ENCODE measurements at regions not wholly inside any gene's neighbourhood (a gene's known extent, or its start where the extent isn't known, plus 50 kb on each side); places are given as distances from the start of the nearest gene placed in this dataset.

GRCh38 chr12:61934564-61934963, 325.6 kb upstream of the USP15 start:
- Histone ChIP-seq H2AK5ac (ENCODE audit: low read length, severe bottlenecking) (no peak overlapping the region), H3K4me3 (ENCODE audit: insufficient read depth in 1 of 2, low read depth in 1 of 2, low read length in 2 of 2) (no peak overlapping the region), H3K9me3 (ENCODE audit: control insufficient read depth, low read length) (peaks cover 3% of the 10 kb centered on the region), H3K36me3 (ENCODE audit: control insufficient read depth in 1 of 2, insufficient read depth in 2 of 2, low read depth in 1 of 2, low read length in 2 of 2) (no peaks in the 10 kb centered on the region), H3K9ac (ENCODE audit: low read length) (no peak overlapping the region), H2BK15ac (ENCODE audit: low read depth, poor library complexity, severe bottlenecking) (no peak overlapping the region), H3K27me3 (ENCODE audit: control insufficient read depth in 1 of 2, insufficient read depth in 1 of 2, low read length in 2 of 2) (no peaks in the 10 kb centered on the region), H3K14ac (ENCODE audit: low read length in 2 of 2) (no peak overlapping the region), H2BK12ac (ENCODE audit: low read length in 2 of 2) (no peak overlapping the region), H3K4me1 (ENCODE audit: control insufficient read depth, insufficient read depth, low read depth, low read length) (no peaks in the 10 kb centered on the region), H3K4ac (ENCODE audit: low read depth in 1 of 2, low read length in 2 of 2) (no peak overlapping the region), H2AFZ (ENCODE audit: low read depth, low read length) (no peak overlapping the region), H3K18ac (ENCODE audit: low read depth in 1 of 2, low read length in 2 of 2) (no peak overlapping the region), H3K23ac (ENCODE audit: low read length in 2 of 2) (no peak overlapping the region), H2BK5ac (ENCODE audit: low read depth, low read length, poor library complexity, severe bottlenecking) (no peak overlapping the region), H4K8ac (ENCODE audit: low read length) (no peak overlapping the region), H2BK120ac (ENCODE audit: low read depth, low read length) (no peak overlapping the region), H3K79me1 (replicated peaks; ENCODE audit: low read length, poor library complexity, severe bottlenecking) (no peaks in the 10 kb centered on the region), H4K91ac (ENCODE audit: low read length) (no peak overlapping the region), H3K4me2 (ENCODE audit: low read length, poor library complexity, severe bottlenecking) (no peak overlapping the region), H3K27ac (ENCODE audit: low read length, poor library complexity, severe bottlenecking) (no peak overlapping the region)
- no peak for DNase-seq
- WGBS: 95% methylated on average over 1 of the region's 2 CpGs

- no peaks in the 10 kb centered on the region for H3K79me1 ChIP-seq (replicated peaks; ENCODE audit: low read length, poor library complexity, severe bottlenecking)
- H2AK5ac ChIP-seq (ENCODE audit: low read length, severe bottlenecking): no peak overlapping the region
- no peak overlapping the region for H3K4me3 ChIP-seq (ENCODE audit: insufficient read depth in 1 of 2, low read depth in 1 of 2, low read length in 2 of 2)
- peaks cover 13% of the 10 kb centered on the region for H3K9me3 ChIP-seq (ENCODE audit: control insufficient read depth, low read length)
- no peak overlapping the region for H3K4ac ChIP-seq (ENCODE audit: low read depth in 1 of 2, low read length in 2 of 2)
- H3K14ac ChIP-seq (ENCODE audit: low read length in 2 of 2): no peak overlapping the region
- H2BK15ac ChIP-seq (ENCODE audit: low read depth, poor library complexity, severe bottlenecking): no peak overlapping the region
- no peak for DNase-seq
- no peak overlapping the region for H3K18ac ChIP-seq (ENCODE audit: low read depth in 1 of 2, low read length in 2 of 2)
- H2AFZ ChIP-seq (ENCODE audit: low read depth, low read length): no peak overlapping the region
- no peak overlapping the region for H3K27ac ChIP-seq (ENCODE audit: low read length, poor library complexity, severe bottlenecking)
- no peaks in the 10 kb centered on the region for H3K36me3 ChIP-seq (ENCODE audit: control insufficient read depth in 1 of 2, insufficient read depth in 2 of 2, low read depth in 1 of 2, low read length in 2 of 2)
- no peak overlapping the region for H4K8ac ChIP-seq (ENCODE audit: low read length)
- no peak overlapping the region for H2BK12ac ChIP-seq (ENCODE audit: low read length in 2 of 2)
- no peak overlapping the region for H2BK5ac ChIP-seq (ENCODE audit: low read depth, low read length, poor library complexity, severe bottlenecking)
- H3K23ac ChIP-seq (ENCODE audit: low read length in 2 of 2): no peak overlapping the region
- no peak overlapping the region for H4K91ac ChIP-seq (ENCODE audit: low read length)
- H3K27me3 ChIP-seq (ENCODE audit: control insufficient read depth in 1 of 2, insufficient read depth in 1 of 2, low read length in 2 of 2): no peaks in the 10 kb centered on the region
- no peak overlapping the region for H3K9ac ChIP-seq (ENCODE audit: low read length)
- no peak overlapping the region for H3K4me2 ChIP-seq (ENCODE audit: low read length, poor library complexity, severe bottlenecking)
- H2BK120ac ChIP-seq (ENCODE audit: low read depth, low read length): no peak overlapping the region
- H3K4me1 ChIP-seq (ENCODE audit: control insufficient read depth, insufficient read depth, low read depth, low read length): no peaks in the 10 kb centered on the region
These were observed 320.2 kb upstream of the USP15 start for GRCh38 chr12:61939977-61940376.

- Histone ChIP-seq H2AK5ac (ENCODE audit: low read length, severe bottlenecking) (no peak overlapping the region), H3K27me3 (ENCODE audit: control insufficient read depth in 1 of 2, insufficient read depth in 1 of 2, low read length in 2 of 2) (no peaks in the 10 kb centered on the region)
These were observed 303.7 kb upstream of the USP15 start for GRCh38 chr12:61956545-61956944.

GRCh38 chr12:61974461-61974860, 285.7 kb upstream of the USP15 start:
- H2BK12ac ChIP-seq (ENCODE audit: low read length in 2 of 2): no peak overlapping the region
- no peak overlapping the region for H4K8ac ChIP-seq (ENCODE audit: low read length)
- H3K9me3 ChIP-seq (ENCODE audit: control insufficient read depth, low read length): no peaks in the 10 kb centered on the region
- no peaks in the 10 kb centered on the region for H3K27me3 ChIP-seq (ENCODE audit: control insufficient read depth in 1 of 2, insufficient read depth in 1 of 2, low read length in 2 of 2)
- H3K4me2 ChIP-seq (ENCODE audit: low read length, poor library complexity, severe bottlenecking): no peak overlapping the region
- no peaks in the 10 kb centered on the region for H3K36me3 ChIP-seq (ENCODE audit: control insufficient read depth in 1 of 2, insufficient read depth in 2 of 2, low read depth in 1 of 2, low read length in 2 of 2)
- no peak overlapping the region for H4K91ac ChIP-seq (ENCODE audit: low read length)
- no peak overlapping the region for H3K14ac ChIP-seq (ENCODE audit: low read length in 2 of 2)
- H3K79me1 ChIP-seq (replicated peaks; ENCODE audit: low read length, poor library complexity, severe bottlenecking): no peaks in the 10 kb centered on the region
- no peak overlapping the region for H3K4me3 ChIP-seq (ENCODE audit: insufficient read depth in 1 of 2, low read depth in 1 of 2, low read length in 2 of 2)
- H2BK15ac ChIP-seq (ENCODE audit: low read depth, poor library complexity, severe bottlenecking): no peak overlapping the region
- H3K9ac ChIP-seq (ENCODE audit: low read length): no peak overlapping the region
- H2BK5ac ChIP-seq (ENCODE audit: low read depth, low read length, poor library complexity, severe bottlenecking): no peak overlapping the region
- H3K4ac ChIP-seq (ENCODE audit: low read depth in 1 of 2, low read length in 2 of 2): no peak overlapping the region
- 92% methylated on average over 1 of the region's 1 CpG for WGBS
- H3K23ac ChIP-seq (ENCODE audit: low read length in 2 of 2): no peak overlapping the region
- no peak overlapping the region for H2AK5ac ChIP-seq (ENCODE audit: low read length, severe bottlenecking)
- no peak overlapping the region for H2BK120ac ChIP-seq (ENCODE audit: low read depth, low read length)
- DNase-seq: no peak
- no peak overlapping the region for H3K18ac ChIP-seq (ENCODE audit: low read depth in 1 of 2, low read length in 2 of 2)
- H3K4me1 ChIP-seq (ENCODE audit: control insufficient read depth, insufficient read depth, low read depth, low read length): no peaks in the 10 kb centered on the region
- H3K27ac ChIP-seq (ENCODE audit: low read length, poor library complexity, severe bottlenecking): no peak overlapping the region
- no peak overlapping the region for H2AFZ ChIP-seq (ENCODE audit: low read depth, low read length)

More at GRCh38 chr12:61956545-61956944, 303.7 kb upstream of the USP15 start:
- Histone ChIP-seq H2BK5ac (ENCODE audit: low read depth, low read length, poor library complexity, severe bottlenecking) (no peak overlapping the region), H3K79me1 (replicated peaks; ENCODE audit: low read length, poor library complexity, severe bottlenecking) (no peaks in the 10 kb centered on the region), H3K23ac (ENCODE audit: low read length in 2 of 2) (no peak overlapping the region), H3K4me2 (ENCODE audit: low read length, poor library complexity, severe bottlenecking) (no peak overlapping the region), H3K9me3 (ENCODE audit: control insufficient read depth, low read length) (no peaks in the 10 kb centered on the region), H4K8ac (ENCODE audit: low read length) (no peak overlapping the region), H2BK12ac (ENCODE audit: low read length in 2 of 2) (no peak overlapping the region), H3K9ac (ENCODE audit: low read length) (no peak overlapping the region), H3K4me1 (ENCODE audit: control insufficient read depth, insufficient read depth, low read depth, low read length) (no peaks in the 10 kb centered on the region), H3K4ac (ENCODE audit: low read depth in 1 of 2, low read length in 2 of 2) (no peak overlapping the region), H4K91ac (ENCODE audit: low read length) (no peak overlapping the region), H3K27ac (ENCODE audit: low read length, poor library complexity, severe bottlenecking) (no peak overlapping the region), H3K36me3 (ENCODE audit: control insufficient read depth in 1 of 2, insufficient read depth in 2 of 2, low read depth in 1 of 2, low read length in 2 of 2) (no peaks in the 10 kb centered on the region), H2BK15ac (ENCODE audit: low read depth, poor library complexity, severe bottlenecking) (no peak overlapping the region), H2BK120ac (ENCODE audit: low read depth, low read length) (no peak overlapping the region), H2AFZ (ENCODE audit: low read depth, low read length) (no peak overlapping the region), H3K18ac (ENCODE audit: low read depth in 1 of 2, low read length in 2 of 2) (no peak overlapping the region), H3K4me3 (ENCODE audit: insufficient read depth in 1 of 2, low read depth in 1 of 2, low read length in 2 of 2) (no peak overlapping the region), H3K14ac (ENCODE audit: low read length in 2 of 2) (no peak overlapping the region)
- 27% methylated on average over 1 of the region's 1 CpG for WGBS
- DNase-seq: no peak

Measured in mesenchymal stem cell (in vitro differentiated cells and primary cell).